NCI-H748 treated with DMSO at 0.1 percent for 48 hours (cell line): ENCODE measurements at regions not wholly inside any gene's neighbourhood (a gene's known extent, or its start where the extent isn't known, plus 50 kb on each side); places are given as distances from the start of the nearest gene placed in this dataset.
"Not testable (repeated sequence)": the region's sequence is repeated elsewhere in the genome, so short reads cannot be mapped to it uniquely, and the experiment has no call there.

Source experiments
- DNase-seq: peaks from one replicate; lab custom pipeline; 2025; lab: John Stamatoyannopoulos, UW

- not testable (repeated sequence) for DNase-seq
Observed at GRCh38 chr4:59511809-59512208, 1688.3 kb upstream of the ADGRL3 start.

DNA sequence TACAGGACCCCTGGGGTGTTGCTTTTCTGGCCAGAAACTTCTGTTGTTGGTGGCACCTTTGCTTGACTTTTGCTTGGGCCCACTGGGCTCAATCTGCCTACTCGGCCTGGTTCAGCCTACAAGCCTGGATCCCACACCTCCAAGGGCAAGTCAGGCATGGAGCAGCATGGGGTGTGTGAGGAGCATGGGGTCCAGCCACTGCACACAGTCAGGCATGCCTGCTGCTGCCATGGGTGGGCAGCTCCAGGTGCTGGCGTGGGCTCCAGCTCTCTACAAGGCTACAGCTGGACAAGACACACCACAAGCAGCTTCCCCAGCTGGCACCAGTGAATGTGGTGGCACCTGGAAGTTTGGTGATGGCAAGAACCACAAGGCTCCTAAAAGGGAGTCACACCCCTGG is 1683.1 kb upstream of the ADGRL3 start:
- DNase-seq = no peak

GRCh38 chr4:59518005-59518823 is 1681.9 kb upstream of the ADGRL3 start:
- no peak for DNase-seq

GRCh38 chr4:59525885-59526284 is 1674.2 kb upstream of the ADGRL3 start:
- no peak for DNase-seq

GRCh38 chr4:59535541-59535940 is 1664.6 kb upstream of the ADGRL3 start:
- no peak for DNase-seq

DNA sequence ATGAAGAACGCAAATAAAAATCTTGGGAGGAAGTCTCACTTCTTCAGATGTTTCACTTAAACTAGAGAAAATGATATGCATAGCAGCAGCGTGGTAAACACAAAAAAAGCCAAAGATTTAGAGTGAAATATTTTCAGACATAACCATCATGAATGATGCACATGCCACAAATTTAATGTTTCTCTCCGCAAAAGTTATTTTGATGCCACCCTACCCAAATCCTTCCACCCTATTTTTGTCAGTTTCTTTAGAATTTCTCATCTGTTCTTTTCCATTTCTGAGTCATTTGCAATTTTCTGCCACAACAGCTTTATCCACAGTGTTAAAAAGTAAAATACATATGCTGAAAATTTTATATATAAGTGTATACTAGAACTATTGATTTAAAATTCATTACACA is 1663.7 kb upstream of the ADGRL3 start:
- no peak for DNase-seq

DNA sequence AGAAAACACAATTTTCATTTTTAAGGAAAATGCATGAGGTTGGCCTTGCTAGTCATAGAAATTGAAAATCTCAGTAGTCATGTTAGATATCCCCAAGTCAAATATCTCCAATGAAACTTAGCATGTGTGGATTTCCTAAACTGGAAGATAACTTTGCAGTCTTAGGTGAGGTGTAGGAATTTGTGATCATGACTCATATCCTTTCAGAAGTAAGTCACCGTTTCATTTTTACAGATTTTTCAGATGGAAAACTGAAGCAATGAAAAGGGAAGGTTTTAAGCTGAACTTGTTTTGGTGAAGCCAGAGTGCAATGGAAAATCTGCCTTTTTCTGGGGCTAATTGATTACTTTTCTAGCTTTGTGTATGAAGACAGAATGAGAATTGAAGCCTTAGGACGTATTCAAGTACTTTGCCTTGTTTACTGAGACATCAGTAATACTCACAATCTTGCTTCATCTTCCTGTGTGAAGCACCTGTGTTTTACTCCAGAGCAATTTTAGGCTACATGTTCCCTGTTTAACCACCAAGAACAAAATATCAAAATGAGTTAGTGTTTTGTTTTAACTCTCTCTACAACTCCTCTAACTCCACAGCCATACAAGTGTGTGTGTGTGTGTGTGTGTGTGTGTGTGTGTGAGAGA is 1662.8 kb upstream of the ADGRL3 start:
- no peak for DNase-seq

DNA sequence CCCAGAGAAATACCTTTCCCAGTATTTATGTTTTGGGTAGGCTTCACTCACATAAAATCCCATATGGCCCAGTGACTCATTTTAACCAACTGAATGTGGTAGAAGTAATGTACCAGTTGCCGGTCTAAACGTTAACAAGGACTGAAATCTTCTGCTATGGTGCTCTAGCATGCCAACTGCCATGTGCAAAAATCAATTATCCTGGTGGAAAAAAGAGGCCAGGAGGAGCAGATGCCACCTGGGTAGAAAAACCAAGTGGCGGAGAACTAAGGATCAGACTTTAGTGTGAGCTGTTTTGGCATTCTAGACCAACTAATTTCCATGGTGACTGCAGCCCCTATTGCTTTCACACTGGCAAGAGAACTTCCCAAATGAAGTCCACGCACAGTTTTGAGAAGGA is 1660.7 kb upstream of the ADGRL3 start:
- no peak for DNase-seq

DNA sequence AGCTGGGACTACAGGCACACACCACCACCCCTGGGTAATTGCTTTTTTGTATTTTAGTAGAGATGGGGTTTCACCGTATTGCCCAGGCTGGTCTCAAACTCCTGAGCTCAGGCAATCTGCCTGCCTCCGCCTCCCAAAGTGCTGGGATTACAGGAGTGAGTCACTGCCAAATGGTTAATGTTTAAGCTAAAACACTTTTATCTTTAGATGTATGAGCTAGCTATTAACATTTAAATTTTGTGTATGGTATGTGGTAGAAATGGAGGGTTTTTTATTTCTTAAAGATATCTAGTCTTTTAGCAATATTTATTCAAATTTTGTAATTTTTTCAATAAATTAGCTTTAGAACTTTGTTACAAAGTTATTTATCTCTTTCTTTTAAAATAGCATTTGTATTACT is 1659.8 kb upstream of the ADGRL3 start:
- DNase-seq = no peak

DNA sequence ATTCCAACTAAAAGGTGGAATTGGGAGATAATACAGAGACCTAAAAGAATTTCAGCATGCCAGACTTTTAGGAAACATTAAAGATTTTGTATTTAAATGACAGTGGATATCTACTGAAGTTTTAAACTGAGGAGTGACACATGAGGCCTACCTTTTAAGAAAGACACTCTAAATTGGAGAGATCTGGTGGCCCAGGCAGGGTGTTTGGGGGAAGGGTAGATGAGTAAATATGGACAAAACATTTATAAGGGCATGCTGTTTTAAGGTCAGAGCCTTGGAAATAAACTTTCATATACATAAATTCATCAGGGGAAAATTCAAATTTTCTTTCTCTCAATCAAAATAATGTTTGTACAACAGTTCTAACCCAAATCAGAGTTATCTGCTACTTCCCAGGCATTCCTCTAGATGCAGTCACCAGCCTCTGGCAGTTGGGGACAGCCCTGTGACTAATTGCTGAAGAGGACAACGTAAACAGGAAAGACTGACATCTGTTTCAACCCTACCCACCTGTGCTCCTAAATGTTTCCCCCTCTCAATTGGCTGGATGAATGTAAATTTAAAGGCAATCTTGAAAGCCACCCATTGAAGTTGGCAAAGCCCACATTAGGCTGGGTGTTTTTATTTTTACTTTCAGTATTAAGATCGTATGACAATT is 1646.9 kb upstream of the ADGRL3 start:
- no peak for DNase-seq

GRCh38 chr4:59553721-59554091 is 1646.4 kb upstream of the ADGRL3 start:
- no peak for DNase-seq

DNA sequence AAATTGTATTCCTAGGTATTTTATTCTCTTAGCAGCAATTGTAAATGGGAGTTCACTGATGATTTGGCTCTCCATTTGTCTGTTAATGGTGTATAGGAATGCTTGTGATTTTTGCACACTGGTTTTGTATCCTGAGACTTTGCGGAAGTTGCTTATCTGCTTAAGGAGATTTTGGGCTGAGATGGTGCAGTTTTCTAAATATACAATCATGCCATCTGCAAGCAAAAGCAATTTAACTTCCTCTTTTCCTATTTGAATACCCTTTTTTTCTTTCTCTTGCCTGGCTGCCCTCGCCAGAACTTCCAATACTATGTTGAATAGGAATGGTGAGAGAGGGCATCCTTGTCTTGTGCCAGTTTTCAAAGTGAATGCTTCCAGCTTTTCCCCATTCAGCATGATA is 1643.9 kb upstream of the ADGRL3 start:
- not testable (repeated sequence) for DNase-seq

DNA sequence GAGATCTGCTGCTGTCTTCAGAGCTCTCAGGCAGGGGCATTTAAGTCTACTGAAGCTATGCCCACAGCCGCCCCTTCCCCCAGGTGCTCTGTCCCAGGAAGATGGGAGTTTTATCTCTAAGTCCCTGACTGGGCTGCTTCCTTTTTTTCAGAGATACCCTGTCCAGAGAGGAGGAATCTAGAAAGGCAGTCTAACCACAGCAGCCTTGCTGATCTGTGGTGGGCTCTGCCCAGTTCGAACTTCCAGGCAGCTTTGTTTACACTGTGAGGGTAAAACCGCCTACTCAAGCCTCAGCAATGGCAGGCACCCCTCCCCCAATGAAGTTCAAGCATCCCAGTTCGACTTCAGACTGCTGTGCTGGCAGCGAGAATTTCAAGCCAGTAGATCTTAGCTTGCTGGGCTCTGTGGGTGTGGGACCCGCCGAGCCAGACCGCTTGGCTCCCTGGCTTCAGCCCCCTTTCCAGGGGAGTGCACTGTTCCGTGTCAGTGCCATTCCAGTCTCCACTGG is 1639.9 kb upstream of the ADGRL3 start:
- DNase-seq = not testable (repeated sequence)

DNA sequence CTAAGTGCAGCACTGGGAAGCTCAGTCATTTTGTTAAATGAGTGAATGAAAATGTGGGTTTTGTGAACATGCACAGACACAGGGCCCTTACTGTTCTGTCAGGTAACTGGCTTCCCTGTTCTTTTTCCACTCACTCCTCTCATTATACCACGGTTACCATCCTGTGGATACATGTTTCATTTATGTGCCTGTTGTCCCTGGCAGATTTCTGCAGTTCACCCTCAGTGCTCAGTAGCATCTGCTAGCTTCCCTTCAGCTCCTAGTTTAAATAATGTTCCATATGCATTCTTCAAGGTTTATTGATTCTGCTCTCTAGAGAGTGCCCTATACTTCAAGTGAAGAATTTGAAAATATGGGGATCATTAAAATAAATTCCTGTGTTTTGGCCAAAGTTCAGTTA is 1634.3 kb upstream of the ADGRL3 start:
- no peak for DNase-seq

GRCh38 chr4:59570860-59571476 is 1629.2 kb upstream of the ADGRL3 start:
- no peak for DNase-seq

DNA sequence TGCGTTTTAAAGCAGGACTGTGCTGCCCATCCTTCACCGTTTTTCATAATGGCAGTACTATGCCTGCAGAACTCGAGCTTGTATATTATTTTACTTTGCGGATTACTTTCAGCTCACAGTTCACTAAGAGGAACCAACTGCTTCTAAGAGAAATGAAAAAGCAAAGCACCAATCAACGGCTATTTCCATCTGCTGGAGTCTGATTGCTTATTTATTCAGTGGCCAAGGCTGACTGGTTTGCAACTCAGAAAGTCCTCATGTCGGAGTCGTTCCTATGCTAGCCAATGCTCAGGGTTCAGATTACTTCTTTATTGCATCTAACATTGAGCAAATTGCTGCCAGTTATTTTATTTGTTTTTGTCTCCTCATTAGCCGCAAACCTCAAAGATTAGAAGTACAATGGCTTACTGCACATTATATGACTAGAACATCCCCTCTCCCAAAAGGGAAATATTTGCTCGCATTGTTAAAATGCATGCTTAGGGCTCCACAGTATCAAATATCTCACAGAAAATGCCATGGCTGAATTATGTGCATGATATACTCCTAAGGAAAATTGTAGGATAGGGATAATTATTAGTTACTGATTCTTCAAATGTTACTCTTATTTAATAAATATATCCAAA is 1628.2 kb upstream of the ADGRL3 start:
- DNase-seq = peak; percentile 2

DNA sequence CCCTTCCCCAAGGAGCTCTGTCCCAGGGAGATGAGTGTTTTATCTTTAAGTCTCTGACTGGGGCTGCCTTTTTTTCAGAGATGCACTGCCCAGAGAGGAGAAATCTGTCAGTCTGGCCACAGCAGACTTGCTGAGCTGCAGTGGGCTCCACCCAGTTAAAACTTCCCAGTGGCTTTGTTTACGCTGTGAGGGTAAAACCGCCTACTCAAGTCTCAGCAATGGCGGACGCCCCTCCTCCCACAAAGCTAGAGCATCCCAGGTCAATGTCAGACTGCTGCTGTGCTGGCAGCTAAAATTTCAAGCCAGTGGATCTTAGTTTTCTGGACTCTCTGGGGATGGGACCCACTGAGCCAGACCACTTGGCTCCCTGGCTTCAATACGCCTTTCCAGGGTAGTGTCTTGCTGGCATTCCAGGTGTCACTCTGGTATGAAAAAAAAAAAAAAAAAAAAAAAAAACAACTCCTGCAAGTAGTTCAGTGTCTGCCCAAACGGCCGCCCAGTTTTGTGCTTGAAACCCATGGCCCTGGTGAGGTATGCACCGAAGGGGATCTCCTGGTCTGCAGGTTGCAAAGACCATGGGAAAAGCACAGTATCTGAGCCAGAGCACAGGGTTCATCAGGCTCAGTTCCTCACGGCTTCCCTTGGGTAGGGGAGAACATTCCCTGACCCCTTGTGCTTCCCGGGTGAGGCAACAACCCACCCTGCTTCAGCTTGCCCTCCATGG is 1616.1 kb upstream of the ADGRL3 start:
- DNase-seq = no peak

DNA sequence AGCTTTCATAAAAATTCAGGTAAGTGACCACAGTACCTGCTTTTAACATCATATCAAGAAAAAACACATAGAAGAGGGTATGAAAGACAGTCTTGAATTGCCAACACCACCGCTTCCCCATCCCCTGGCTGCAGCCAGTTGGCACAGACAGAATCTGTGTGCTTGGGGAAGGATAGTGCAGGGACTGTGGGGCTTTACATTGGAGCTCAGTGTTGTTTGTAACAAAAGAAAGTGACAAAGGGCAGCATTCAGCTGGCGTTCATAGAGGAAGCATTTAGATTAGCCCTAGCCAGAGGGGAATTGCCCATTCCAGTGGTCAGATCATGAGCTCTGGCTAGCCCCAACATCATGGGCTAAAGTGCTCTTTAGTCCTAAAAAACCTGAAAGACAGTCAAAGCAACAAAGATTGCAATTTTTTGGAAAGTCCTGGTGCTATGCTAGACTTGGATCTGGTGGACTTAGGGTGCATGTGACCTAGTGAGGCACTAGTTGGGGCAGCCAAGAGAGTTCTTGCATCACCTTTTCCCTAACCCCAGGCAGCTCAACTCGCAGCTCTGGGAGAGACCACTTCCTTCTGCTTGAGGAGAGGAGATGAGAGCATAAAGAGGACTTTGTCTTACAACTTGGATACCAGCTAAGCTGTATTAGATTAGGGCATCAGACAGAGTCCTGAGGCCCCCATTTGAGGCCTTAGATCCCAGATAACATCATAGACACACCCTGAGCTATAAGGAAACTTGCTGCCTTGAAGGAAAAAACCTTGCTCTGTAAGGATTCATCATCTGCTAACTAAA is 1602.4 kb upstream of the ADGRL3 start:
- DNase-seq = no peak

DNA sequence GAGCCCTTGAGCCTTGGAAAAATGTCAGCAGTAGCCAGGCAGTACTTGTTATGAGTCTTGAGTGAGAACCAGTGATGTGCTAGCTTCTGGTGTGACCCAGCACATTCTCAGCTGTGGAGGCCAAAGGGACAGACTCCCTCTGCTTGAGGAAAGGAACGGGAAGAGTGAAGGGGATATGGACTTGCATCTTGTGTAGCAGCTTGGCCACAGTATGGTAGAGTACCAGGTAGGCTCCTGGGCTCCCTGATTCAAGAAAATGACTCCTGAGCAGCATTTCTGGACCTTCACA is 1601.9 kb upstream of the ADGRL3 start:
- no peak for DNase-seq

GRCh38 chr4:59608466-59608865 is 1591.7 kb upstream of the ADGRL3 start:
- no peak for DNase-seq

DNA sequence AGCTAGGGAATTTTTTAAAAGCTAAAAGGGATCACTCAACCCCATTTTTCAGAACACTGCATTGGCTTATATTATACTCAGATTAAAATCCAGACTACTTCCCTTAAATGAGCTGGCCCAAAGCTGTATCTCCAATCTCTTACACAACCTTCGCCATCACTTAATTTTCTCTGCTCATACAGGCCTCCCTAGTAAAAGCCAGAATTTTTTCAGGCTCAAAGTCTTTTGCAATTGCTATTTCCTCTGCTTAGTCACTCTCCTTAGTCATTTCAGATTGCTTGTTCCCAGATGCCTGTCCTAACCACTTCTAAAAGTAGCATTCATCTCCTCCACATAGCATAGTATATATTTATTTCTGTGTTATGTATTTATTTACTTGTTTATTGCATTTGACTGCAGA is 1587.9 kb upstream of the ADGRL3 start:
- no peak for DNase-seq
